Natural killer cell (primary cell): ENCODE measurements at regions not wholly inside any gene's neighbourhood (a gene's known extent, or its start where the extent isn't known, plus 50 kb on each side); places are given as distances from the start of the nearest gene placed in this dataset.

Experiments used
- ATAC-seq, 3 donors: fragments of 150-1000 bp in 2 of 3; fragments of 200-7000 bp in 1 of 3; cut with Tn5 transposase; 1 replicate in 1 of 3; 2 replicates in 2 of 3; pipeline ENCODE4 v1.10.0; 2021; ENCODE audit warnings: mild to moderate bottlenecking in 2 of 3, moderate library complexity in 2 of 3
- DNase-seq, 2 donors: peaks; one replicate each; pipeline versions ENCODE4 v3.0.0 to v3.0.0-alpha.2; 2013 to 2021; ENCODE audit warnings: mixed read lengths in 1 of 2
- H3K27ac ChIP-seq: one replicate; pipeline ENCODE4 v1.5.1; 2013; ENCODE audit warnings: mild to moderate bottlenecking, low read length
- H3K27me3 ChIP-seq: one replicate; pipeline ENCODE4 v1.6.1; 2013; ENCODE audit warnings: low read length; ENCODE audit not compliant: control insufficient read depth, insufficient read depth
- H3K36me3 ChIP-seq: one replicate; pipeline ENCODE4 v1.6.1; 2013; ENCODE audit warnings: low read length; ENCODE audit not compliant: control insufficient read depth, insufficient read depth
- H3K4me1 ChIP-seq: one replicate; pipeline ENCODE4 v1.6.1; 2013; ENCODE audit warnings: low read length; ENCODE audit not compliant: control insufficient read depth, insufficient read depth
- H3K4me3 ChIP-seq: one replicate; pipeline ENCODE4 v1.5.1; 2013; ENCODE audit warnings: low read length
- H3K9me3 ChIP-seq: one replicate; pipeline ENCODE4 v1.6.1; 2013; ENCODE audit warnings: low read length; ENCODE audit not compliant: control insufficient read depth, insufficient read depth
- H3K27ac Mint-ChIP-seq, 2 donors: one replicate each; pipeline ENCODE4 v1.8.0; 2022; ENCODE audit warnings: mild to moderate bottlenecking in 2 of 2, mixed read lengths in 2 of 2, moderate library complexity in 1 of 2
- H3K27me3 Mint-ChIP-seq, 2 donors: one replicate each; pipeline ENCODE4 v1.8.0; 2022; ENCODE audit warnings: low read depth in 2 of 2, mixed read lengths in 2 of 2
- H3K36me3 Mint-ChIP-seq: one replicate; pipeline ENCODE4 v1.8.0; 2022; ENCODE audit warnings: mixed read lengths
- H3K4me1 Mint-ChIP-seq, 2 donors: one replicate each; pipeline ENCODE4 v1.8.0; 2022; ENCODE audit warnings: mixed read lengths in 2 of 2
- H3K4me3 Mint-ChIP-seq: one replicate; pipeline ENCODE4 v1.8.0; 2022; ENCODE audit warnings: mild to moderate bottlenecking, moderate library complexity, mixed read lengths
- H3K9me3 Mint-ChIP-seq, 2 donors: one replicate each; pipeline ENCODE4 v1.8.0; 2022; ENCODE audit warnings: mixed read lengths in 2 of 2
- CTCF ChIP-seq: fragments of 200-600 bp; IDR thresholded peaks from one replicate; pipeline ENCODE4 v1.8.0; 2022; ENCODE audit warnings: antibody characterized with exemption
- WGBS: methylation state at CpG from one replicate; pipeline ENCODE4 v1.1.7; 2013; ENCODE audit warnings: missing lambda C conversion rate; ENCODE audit not compliant: insufficient coverage; 5-methylcytosine and 5-hydroxymethylcytosine counted together
- intact Hi-C: fragments of 100-400 bp; cut with micrococcal nuclease; formaldehyde crosslinking; loops from one replicate; pipeline ENCODE4 v1.14.2; 2022

DNA sequence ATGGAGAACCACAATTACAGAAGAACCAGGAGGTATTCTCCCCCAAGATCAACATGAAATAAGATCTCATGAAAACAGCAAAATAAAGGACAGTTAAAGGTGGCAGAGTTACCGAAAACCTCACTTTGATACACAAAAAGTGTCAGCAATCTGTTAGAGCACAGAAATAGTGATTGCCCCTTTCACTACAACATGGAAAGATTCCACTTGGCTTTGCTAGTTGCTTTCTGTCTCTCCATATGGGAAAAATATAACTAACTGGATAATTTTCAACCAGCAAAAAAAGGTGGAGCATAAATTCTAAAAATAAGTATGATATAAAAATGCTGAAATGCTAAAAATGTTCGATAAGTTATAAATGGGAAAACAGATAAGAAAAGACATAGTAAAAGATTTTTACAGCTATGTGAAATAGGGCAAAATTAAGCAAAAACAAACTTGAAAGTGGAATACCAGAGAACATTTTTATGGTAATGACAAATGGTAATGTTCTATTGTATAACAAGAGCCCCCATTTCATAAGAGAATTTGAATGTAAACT lies 90.2 kb downstream of the GPR85 start:
- WGBS, result 95% methylated on average over 2 of the region's 2 CpGs
- H3K9me3 Mint-ChIP-seq, result peaks cover 0 to 3% of the 10 kb centered on the region in 2 donors
- Histone ChIP-seq H3K27ac (no peak overlapping the region), H3K4me3 (no peak overlapping the region), H3K27me3 (peaks cover 2% of the 10 kb centered on the region), H3K36me3 (no peaks in the 10 kb centered on the region), H3K9me3 (no peaks in the 10 kb centered on the region), H3K4me1 (no peaks in the 10 kb centered on the region)
- peaks cover 0 to 4% of the 10 kb centered on the region in 2 donors for H3K27me3 Mint-ChIP-seq
- DNase-seq, result no peak
- no peak overlapping the region for H3K27ac Mint-ChIP-seq
- H3K4me1 Mint-ChIP-seq, result no peaks in the 10 kb centered on the region
- H3K4me3 Mint-ChIP-seq, result no peak overlapping the region
- no peaks in the 10 kb centered on the region for H3K36me3 Mint-ChIP-seq
- intact Hi-C loops, result no loop called here
- no peak for TF ChIP-seq CTCF
- ATAC-seq, result no peak

- Histone ChIP-seq H3K9me3 (no peaks in the 10 kb centered on the region), H3K27me3 (peaks cover 2% of the 10 kb centered on the region), H3K4me1 (no peaks in the 10 kb centered on the region), H3K27ac (no peak overlapping the region), H3K4me3 (no peak overlapping the region), H3K36me3 (no peaks in the 10 kb centered on the region)
- no peaks in the 10 kb centered on the region for H3K4me1 Mint-ChIP-seq
- no peak overlapping the region for H3K4me3 Mint-ChIP-seq
- WGBS, result 80% methylated on average over 2 of the region's 3 CpGs
- DNase-seq, result no peak
- intact Hi-C loops, result no loop called here
- peaks cover 0 to 4% of the 10 kb centered on the region in 2 donors for H3K27me3 Mint-ChIP-seq
- no peak for TF ChIP-seq CTCF
- ATAC-seq, result no peak
- no peaks in the 10 kb centered on the region for H3K36me3 Mint-ChIP-seq
- H3K9me3 Mint-ChIP-seq, result peaks cover 0 to 3% of the 10 kb centered on the region in 2 donors
- H3K27ac Mint-ChIP-seq, result no peak overlapping the region
Measured at GRCh38 chr7:112995059-112995824, 91.4 kb downstream of the GPR85 start.

- Histone ChIP-seq H3K27me3 (peaks cover 2% of the 10 kb centered on the region), H3K4me3 (no peak overlapping the region), H3K9me3 (no peaks in the 10 kb centered on the region), H3K27ac (no peak overlapping the region), H3K36me3 (no peaks in the 10 kb centered on the region), H3K4me1 (no peaks in the 10 kb centered on the region)
- ATAC-seq, result no peak
- peaks cover 0 to 4% of the 10 kb centered on the region in 2 donors for H3K27me3 Mint-ChIP-seq
- H3K4me3 Mint-ChIP-seq, result no peak overlapping the region
- intact Hi-C loops, result no loop called here
- no peak for TF ChIP-seq CTCF
- no peaks in the 10 kb centered on the region for H3K4me1 Mint-ChIP-seq
- DNase-seq, result no peak
- H3K9me3 Mint-ChIP-seq, result peaks cover 0 to 3% of the 10 kb centered on the region in 2 donors
- no peaks in the 10 kb centered on the region for H3K36me3 Mint-ChIP-seq
- WGBS, result 100% methylated on average over 1 of the region's 3 CpGs
- no peak overlapping the region for H3K27ac Mint-ChIP-seq
Measured at GRCh38 chr7:112994656-112995055, 92.0 kb downstream of the GPR85 start.
